SK-N-SH treated with all-trans-retinoic acid at 6 μM for 48 hours (cell line): ENCODE measurements at regions not wholly inside any gene's neighbourhood (a gene's known extent, or its start where the extent isn't known, plus 50 kb on each side); places are given as distances from the start of the nearest gene placed in this dataset.

Experiments used
- ARNTL ChIP-seq: fragments of 450-650 bp; formaldehyde crosslinking; IDR thresholded peaks from 2 replicates; pipeline ENCODE4 v1.5.0; 2020; ENCODE audit warnings: low read depth, mild to moderate bottlenecking, moderate library complexity, borderline replicate concordance
- BACH2 ChIP-seq: fragments of 250-450 bp; sonication (Bioruptor Pico); IDR thresholded peaks from 2 replicates; pipeline ENCODE4 v1.9.0; 2021; ENCODE audit warnings: mild to moderate bottlenecking, borderline replicate concordance
- CREB5 ChIP-seq: fragments of 250-450 bp; sonication (Bioruptor Pico); IDR thresholded peaks from 2 replicates; pipeline ENCODE4 v1.5.1; 2020; ENCODE audit warnings: low read depth, mild to moderate bottlenecking, moderate library complexity
- CSRNP3 ChIP-seq: fragments of 250-450 bp; sonication (Bioruptor Pico); IDR thresholded peaks from 2 replicates; pipeline ENCODE4 v1.5.1; 2021; ENCODE audit warnings: mild to moderate bottlenecking, moderate library complexity
- GLIS3 ChIP-seq: fragments of 250-450 bp; sonication (Bioruptor Pico); IDR thresholded peaks from 2 replicates; pipeline ENCODE4 v1.5.0; 2020; ENCODE audit warnings: mild to moderate bottlenecking, moderate library complexity
- ISL1 ChIP-seq: fragments of 250-450 bp; sonication (Bioruptor Pico); IDR thresholded peaks from 2 replicates; pipeline ENCODE4 v2.1.2; 2022; ENCODE audit warnings: mild to moderate bottlenecking, moderate library complexity
- PATZ1 ChIP-seq: fragments of 250-450 bp; sonication (Bioruptor Pico); IDR thresholded peaks from 2 replicates; pipeline ENCODE4 v1.8.0; 2020; ENCODE audit warnings: mild to moderate bottlenecking, moderate library complexity, borderline replicate concordance
- TOX ChIP-seq: fragments of 250-450 bp; sonication (Bioruptor Pico); IDR thresholded peaks from 2 replicates; pipeline ENCODE4 v1.8.0; 2021; ENCODE audit warnings: mild to moderate bottlenecking, moderate library complexity, borderline replicate concordance
- TSHZ2 ChIP-seq: fragments of 250-450 bp; sonication (Bioruptor Pico); IDR thresholded peaks from 2 replicates; pipeline ENCODE4 v1.5.0; 2020; ENCODE audit warnings: mild to moderate bottlenecking, moderate library complexity
- ZC3H10 ChIP-seq: fragments of 250-450 bp; sonication (Bioruptor Pico); IDR thresholded peaks from 2 replicates; pipeline ENCODE4 v1.5.1; 2021; ENCODE audit warnings: mild to moderate bottlenecking, moderate library complexity
- ZFP3 ChIP-seq: fragments of 250-450 bp; sonication (Bioruptor Pico); IDR thresholded peaks from 2 replicates; pipeline ENCODE4 v1.5.0; 2020; ENCODE audit warnings: mild to moderate bottlenecking, moderate library complexity
- ZNF8 ChIP-seq: fragments of 450-650 bp; formaldehyde crosslinking; IDR thresholded peaks from 2 replicates; pipeline ENCODE4 v1.5.0; 2020; ENCODE audit warnings: mild to moderate bottlenecking, moderate library complexity

GRCh38 chr2:216927163-216927562, 67.3 kb upstream of the TNP1 start:
- TF ChIP-seq ARNTL (CRISPR knock-in tag) (no peak), ZFP3 (CRISPR knock-in tag) (no peak), CSRNP3 (no peak), ISL1 (no peak), TOX (CRISPR knock-in tag) (no peak), TSHZ2 (CRISPR knock-in tag) (no peak), ZC3H10 (CRISPR knock-in tag) (no peak), BACH2 (CRISPR knock-in tag) (no peak), PATZ1 (no peak), GLIS3 (CRISPR knock-in tag) (no peak), CREB5 (CRISPR knock-in tag) (no peak), ZNF8 (CRISPR knock-in tag) (no peak)
